H9 (cell line): ENCODE measurements at regions not wholly inside any gene's neighbourhood (a gene's known extent, or its start where the extent isn't known, plus 50 kb on each side); places are given as distances from the start of the nearest gene placed in this dataset.

ENCODE experiments used
- DNase-seq: peaks from one replicate; pipeline ENCODE4 v3.0.0-alpha.2; 2017
- H2AFZ ChIP-seq: one replicate; pipeline ENCODE4 v1.6.1; 2013; ENCODE audit warnings: mild to moderate bottlenecking, low read length, control low read depth, moderate library complexity
- H2AK5ac ChIP-seq: 2 replicates; pipeline ENCODE4 v1.6.1; 2013; ENCODE audit warnings: low read length, control low read depth, mixed read lengths; ENCODE audit not compliant: insufficient read length
- H2BK120ac ChIP-seq: one replicate; pipeline ENCODE4 v1.6.1; 2013; ENCODE audit warnings: low read depth, mild to moderate bottlenecking, low read length, control low read depth, inconsistent platforms; ENCODE audit not compliant: poor library complexity, severe bottlenecking
- H2BK12ac ChIP-seq: 2 replicates; pipeline ENCODE4 v1.6.1; 2013; ENCODE audit warnings: low read length, control low read depth, mixed read lengths, low read depth; ENCODE audit not compliant: insufficient read length
- H2BK15ac ChIP-seq: 2 replicates; pipeline ENCODE4 v1.6.1; 2013; ENCODE audit warnings: low read depth, low read length, control low read depth
- H2BK20ac ChIP-seq: one replicate; pipeline ENCODE4 v1.6.1; 2013; ENCODE audit warnings: low read depth, mild to moderate bottlenecking, low read length, control low read depth, inconsistent platforms; ENCODE audit not compliant: poor library complexity, severe bottlenecking
- H2BK5ac ChIP-seq: 2 replicates; pipeline ENCODE4 v1.6.1; 2013; ENCODE audit warnings: low read length, control low read depth, mixed read lengths; ENCODE audit not compliant: insufficient read length
- H3K14ac ChIP-seq: 2 replicates; pipeline ENCODE4 v1.6.1; 2013; ENCODE audit warnings: low read length, control low read depth; ENCODE audit not compliant: insufficient read depth
- H3K18ac ChIP-seq: 2 replicates; pipeline ENCODE4 v1.6.1; 2013; ENCODE audit warnings: low read depth, mild to moderate bottlenecking, mixed read lengths, low read length, control low read depth; ENCODE audit not compliant: insufficient read length
- H3K23ac ChIP-seq: 2 replicates; pipeline ENCODE4 v1.6.1; 2013; ENCODE audit warnings: low read length, control low read depth, mixed read lengths, low read depth; ENCODE audit not compliant: insufficient read length
- H3K23me2 ChIP-seq: 2 replicates; pipeline ENCODE4 v1.6.1; 2013; ENCODE audit warnings: low read depth, mild to moderate bottlenecking, mixed read lengths, low read length, control low read depth; ENCODE audit not compliant: insufficient read length, poor library complexity, severe bottlenecking
- H3K27ac ChIP-seq: 2 replicates; pipeline ENCODE4 v1.5.1; 2013; ENCODE audit warnings: low read length, control low read depth, mixed read lengths, low read depth; ENCODE audit not compliant: insufficient read length
- H3K27me3 ChIP-seq: 2 replicates; pipeline ENCODE4 v1.6.1; 2013; ENCODE audit warnings: low read length, control low read depth, inconsistent platforms; ENCODE audit not compliant: insufficient read depth
- H3K4ac ChIP-seq: 2 replicates; pipeline ENCODE4 v1.6.1; 2013; ENCODE audit warnings: low read depth, mild to moderate bottlenecking, control low read depth, inconsistent platforms, low read length, moderate library complexity
- H3K4me1 ChIP-seq: 2 replicates; pipeline ENCODE4 v1.6.1; 2013; ENCODE audit warnings: low read length, control low read depth, inconsistent platforms; ENCODE audit not compliant: insufficient read depth
- H3K4me2 ChIP-seq: 2 replicates; pipeline ENCODE4 v1.6.1; 2013; ENCODE audit warnings: low read length, control low read depth, mixed read lengths; ENCODE audit not compliant: insufficient read length, insufficient read depth
- H3K56ac ChIP-seq: 2 replicates; pipeline ENCODE4 v1.6.1; 2013; ENCODE audit warnings: low read depth, mild to moderate bottlenecking, mixed read lengths, low read length, control low read depth; ENCODE audit not compliant: insufficient read length
- H3K79me1 ChIP-seq: 2 replicates; pipeline ENCODE4 v1.6.1; 2013; ENCODE audit warnings: low read depth, mild to moderate bottlenecking, moderate library complexity, low read length, control low read depth, inconsistent platforms; ENCODE audit not compliant: insufficient read depth, poor library complexity, severe bottlenecking
- H3K79me2 ChIP-seq: 2 replicates; pipeline ENCODE4 v1.6.1; 2013; ENCODE audit warnings: low read length, control low read depth, inconsistent platforms; ENCODE audit not compliant: insufficient read depth
- H3K9ac ChIP-seq: 2 replicates; pipeline ENCODE4 v1.6.1; 2013; ENCODE audit warnings: low read length, control low read depth, mixed read lengths; ENCODE audit not compliant: insufficient read length; ENCODE audit errors: extremely low read depth
- H3K9me3 ChIP-seq: one replicate; pipeline ENCODE4 v1.6.1; 2013; ENCODE audit warnings: low read depth, low read length, inconsistent platforms; ENCODE audit not compliant: control insufficient read depth
- H3T11ph ChIP-seq: one replicate; pipeline ENCODE4 v1.6.1; 2013; ENCODE audit warnings: mild to moderate bottlenecking, low read length, control low read depth, inconsistent platforms
- H4K20me1 ChIP-seq: one replicate; pipeline ENCODE4 v1.6.1; 2013; ENCODE audit not compliant: control insufficient read depth, insufficient read length, insufficient read depth
- H4K5ac ChIP-seq: 2 replicates; pipeline ENCODE4 v1.6.1; 2013; ENCODE audit warnings: low read depth, mild to moderate bottlenecking, mixed read lengths, low read length, control low read depth; ENCODE audit not compliant: insufficient read length
- H4K8ac ChIP-seq: replicated peaks from 2 replicates; pipeline ENCODE4 v1.6.1; 2013; ENCODE audit warnings: low read length, control low read depth, mixed read lengths, low read depth; ENCODE audit not compliant: insufficient read length
- H4K91ac ChIP-seq: 2 replicates; pipeline ENCODE4 v1.6.1; 2013; ENCODE audit warnings: low read depth, mild to moderate bottlenecking, moderate library complexity, mixed read lengths, low read length, control low read depth; ENCODE audit not compliant: insufficient read length
- H3K27ac Mint-ChIP-seq, 3 experiments: 2 replicates in 2 of 3; 3 replicates in 1 of 3; pipeline ENCODE4 v1.8.0; 2020 to 2021; ENCODE audit warnings: mixed read lengths in 3 of 3, mild to moderate bottlenecking in 1 of 3, moderate library complexity in 1 of 3
- H3K27me3 Mint-ChIP-seq: 2 replicates; pipeline ENCODE4 v1.8.0; 2021; ENCODE audit warnings: low read depth, mild to moderate bottlenecking, moderate library complexity, mixed read lengths
- H3K36me3 Mint-ChIP-seq, 3 experiments: 2 replicates in 2 of 3; 3 replicates in 1 of 3; pipeline ENCODE4 v1.8.0; 2020 to 2021; ENCODE audit warnings: low read depth in 3 of 3, mixed read lengths in 3 of 3; ENCODE audit not compliant: insufficient read depth in 1 of 3
- H3K4me1 Mint-ChIP-seq, 2 experiments: 2 replicates each; pipeline ENCODE4 v1.8.0; 2020; ENCODE audit warnings: mixed read lengths in 2 of 2
- H3K4me3 Mint-ChIP-seq, 2 experiments: 2 replicates in 1 of 2; 3 replicates in 1 of 2; pipeline ENCODE4 v1.8.0; 2020 to 2021; ENCODE audit warnings: mild to moderate bottlenecking in 2 of 2, mixed read lengths in 2 of 2, moderate library complexity in 1 of 2
- H3K9me3 Mint-ChIP-seq, 2 experiments: 2 replicates in 1 of 2; 3 replicates in 1 of 2; pipeline ENCODE4 v1.8.0; 2020; ENCODE audit warnings: mild to moderate bottlenecking in 2 of 2, mixed read lengths in 2 of 2, moderate library complexity in 1 of 2
- CTCF ChIP-seq: fragments of 200-600 bp; sonication (generic); conservative IDR thresholded peaks from 3 replicates; pipeline ENCODE4 v1.8.0; 2021; ENCODE audit warnings: antibody characterized with exemption, mild to moderate bottlenecking
- WGBS: extraction: QIAGEN DNeasy Blood & Tissue Kit; methylation state at CpG from one replicate; pipeline ENCODE4 v1.1.7; 2013; ENCODE audit warnings: missing lambda C conversion rate, low lambda C conversion rate, mixed read lengths; ENCODE audit not compliant: insufficient read length; ENCODE audit errors: extremely low coverage; 5-methylcytosine and 5-hydroxymethylcytosine counted together

DNA sequence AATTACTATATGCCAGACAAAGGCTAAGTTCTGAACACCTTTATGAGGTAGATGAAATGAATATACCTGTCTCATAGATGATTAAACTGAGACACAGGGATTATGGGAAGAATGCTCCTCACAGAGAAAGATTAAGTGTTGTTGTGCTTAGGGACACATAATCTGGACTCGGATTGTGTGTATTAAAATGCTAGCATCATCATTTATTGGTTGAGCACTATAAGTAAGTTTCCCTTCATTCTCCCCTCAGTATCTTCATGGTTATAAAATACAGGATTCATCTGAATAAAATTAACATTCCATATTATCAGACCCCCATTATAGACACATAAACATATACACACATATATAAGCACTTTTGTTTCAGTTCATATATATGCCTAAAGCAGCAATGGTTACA is 463.5 kb downstream of the PPP4R3C start:
- Mint-ChIP-seq H3K27ac (no peak overlapping the region), H3K4me1 (no peaks in the 10 kb centered on the region), H3K36me3 (peaks cover 0 to 8% (median 4%) of the 10 kb centered on the region in 3 experiments; a peak in 5 of 7 replicates), H3K9me3 (peaks cover 71 to 84% of the 10 kb centered on the region in 2 experiments), H3K27me3 (no peaks in the 10 kb centered on the region; the same call in 1 of the 2 replicates), H3K4me3 (no peak overlapping the region)
- no CpG with 5 or more reads among the region's 1 CpG for WGBS
- no peak overlapping the region for H2AK5ac ChIP-seq
- no peak overlapping the region for H4K8ac ChIP-seq
- no peak overlapping the region for H2BK12ac ChIP-seq
- no peaks in the 10 kb centered on the region for H3K79me1 ChIP-seq
- no peaks in the 10 kb centered on the region for H3K23me2 ChIP-seq
- H3K18ac ChIP-seq = no peak overlapping the region
- no peak overlapping the region for H3K14ac ChIP-seq
- no peak overlapping the region for H2BK15ac ChIP-seq
- no peak overlapping the region for H3K4ac ChIP-seq
- no peak overlapping the region for H3K23ac ChIP-seq
- H3T11ph ChIP-seq = no peak overlapping the region
- no peak overlapping the region for H3K27ac ChIP-seq
- TF ChIP-seq CTCF = no peak
- no peak overlapping the region for H3K4me2 ChIP-seq
- no peaks in the 10 kb centered on the region for H3K27me3 ChIP-seq
- no peak overlapping the region for H2BK120ac ChIP-seq
- H2BK20ac ChIP-seq = no peak overlapping the region
- H3K56ac ChIP-seq = no peak overlapping the region
- H3K9ac ChIP-seq = no peak overlapping the region
- no peaks in the 10 kb centered on the region for H3K4me1 ChIP-seq
- no peak overlapping the region for H4K91ac ChIP-seq
- H3K9me3 ChIP-seq = no peaks in the 10 kb centered on the region
- no peak overlapping the region for H4K5ac ChIP-seq
- no peak for DNase-seq
- H2AFZ ChIP-seq = no peak overlapping the region
- no peaks in the 10 kb centered on the region for H4K20me1 ChIP-seq
- no peaks in the 10 kb centered on the region for H3K79me2 ChIP-seq
- no peak overlapping the region for H2BK5ac ChIP-seq
